GM18951 (cell line): ENCODE measurements at regions not wholly inside any gene's neighbourhood (a gene's known extent, or its start where the extent isn't known, plus 50 kb on each side); places are given as distances from the start of the nearest gene placed in this dataset.

Source experiments
- POLR2A ChIP-seq: IDR thresholded peaks from 4 replicates; pipeline ENCODE4 v1.6.1; 2011; ENCODE audit warnings: mild to moderate bottlenecking; ENCODE audit not compliant: insufficient read length, insufficient read depth; ENCODE audit errors: extremely low read depth
- in situ Hi-C: fragments of 300-500 bp; cut with MboI; formaldehyde crosslinking; loops from one replicate; pipeline ENCODE4 v1.12.0; 2022; ENCODE audit warnings: low sequenced_read_pairs, mixed read lengths, inconsistent platforms; ENCODE audit not compliant: unreplicated experiment

DNA sequence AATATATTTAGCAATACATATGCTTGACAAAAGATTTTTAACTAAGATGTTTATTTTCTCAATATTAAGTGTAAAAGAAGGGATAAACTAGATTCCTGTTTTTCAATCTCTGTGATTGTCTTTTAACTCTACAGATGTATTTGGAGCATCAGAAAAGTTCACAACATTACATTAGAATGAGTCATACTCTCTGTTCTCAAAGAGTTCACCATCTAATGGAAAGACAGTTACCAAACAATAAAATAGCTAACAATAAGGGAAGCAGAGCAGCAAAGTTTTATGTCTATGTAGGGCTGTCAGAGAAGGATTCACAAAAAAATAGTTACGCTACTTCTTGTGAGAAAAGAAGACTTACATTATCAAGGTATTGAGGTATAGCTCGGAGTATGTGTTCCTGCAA, 109.2 kb upstream of the MAP2 start:
- no peak for TF ChIP-seq POLR2A
- in situ Hi-C loops = no loop called here

DNA sequence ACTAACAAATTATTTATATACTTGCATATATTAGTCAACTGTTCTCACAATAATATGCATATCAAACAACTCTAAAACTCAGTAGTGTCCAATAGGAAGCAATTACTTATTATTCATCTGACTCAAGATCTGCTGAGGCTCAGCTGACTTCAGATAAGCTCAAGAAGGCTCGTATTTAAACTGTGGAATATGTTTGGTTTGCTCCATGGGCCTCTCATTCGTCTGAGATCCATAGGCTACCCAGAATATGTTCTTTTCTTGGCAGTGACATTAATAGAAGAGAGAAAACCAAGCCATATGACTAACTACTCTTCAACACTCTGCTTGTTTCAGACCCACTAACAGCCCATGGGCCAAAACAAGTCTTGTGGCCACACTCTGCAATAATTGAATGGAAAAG, 107.7 kb upstream of the MAP2 start:
- TF ChIP-seq POLR2A = no peak
- in situ Hi-C loops = no loop called here

DNA sequence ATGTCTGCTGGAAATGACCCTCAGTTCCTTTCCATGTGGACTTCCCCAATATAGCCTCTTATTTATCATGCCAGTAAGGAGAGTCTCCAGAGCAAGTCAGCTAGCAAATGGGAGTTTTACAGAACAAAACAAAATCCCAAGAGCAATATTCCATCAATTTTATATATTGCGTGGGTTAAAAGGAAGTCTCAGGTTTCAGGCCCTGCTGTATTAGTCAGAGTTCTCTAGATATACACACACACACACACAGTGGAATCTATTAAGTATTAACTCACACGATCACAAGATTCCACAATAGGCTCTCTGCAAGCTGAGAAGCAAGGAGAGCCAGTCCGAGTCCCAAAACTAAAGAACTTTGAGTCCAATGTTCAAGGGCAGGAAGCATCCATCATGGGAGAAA, 102.8 kb upstream of the MAP2 start:
- TF ChIP-seq POLR2A = no peak
- in situ Hi-C loops = no loop called here

DNA sequence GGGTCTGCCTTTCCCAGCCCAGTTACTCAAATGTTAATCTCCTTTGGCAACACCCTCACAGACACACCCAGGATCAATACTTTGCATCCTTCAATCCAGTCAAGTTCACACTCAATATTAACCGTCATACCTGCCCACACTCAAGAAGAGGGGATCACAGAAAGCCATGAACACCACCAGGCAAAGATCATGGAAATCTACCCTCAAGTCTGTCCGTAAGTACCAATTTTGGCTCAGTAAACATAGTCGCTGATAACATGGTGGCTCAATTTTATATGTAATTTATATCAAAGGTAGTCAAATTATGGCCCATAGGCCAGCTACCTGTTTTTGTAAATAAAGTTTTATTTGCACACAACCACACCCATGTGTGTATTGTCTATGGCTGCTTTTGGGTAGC, 102.3 kb upstream of the MAP2 start:
- in situ Hi-C loops = no loop called here
- TF ChIP-seq POLR2A = no peak

GRCh38 chr2:209322041-209322440, 101.8 kb upstream of the MAP2 start:
- in situ Hi-C loops = no loop called here
- TF ChIP-seq POLR2A = no peak

- no peak for TF ChIP-seq POLR2A
- in situ Hi-C loops = no loop called here
These were observed 100.8 kb upstream of the MAP2 start for GRCh38 chr2:209322905-209323512.

DNA sequence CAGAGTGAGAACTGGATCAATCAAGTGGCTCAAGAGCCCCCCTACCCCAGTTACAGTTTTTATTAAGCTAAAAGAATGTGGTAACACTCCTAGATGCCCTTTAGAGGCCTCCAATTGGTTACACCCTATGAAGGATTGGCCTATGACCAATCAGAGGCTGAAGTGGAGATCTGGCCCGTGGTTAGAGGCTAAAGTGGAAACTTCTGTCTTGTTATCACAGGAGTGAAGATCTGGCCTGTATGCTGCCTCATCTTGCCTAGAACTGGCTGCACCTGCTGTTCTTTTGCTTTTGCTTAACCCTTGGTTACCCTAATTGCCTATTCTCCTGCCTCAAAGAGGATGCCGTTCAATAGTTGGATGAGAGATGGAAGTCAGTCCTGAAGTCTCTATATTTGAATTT, 100.1 kb upstream of the MAP2 start:
- TF ChIP-seq POLR2A = no peak
- in situ Hi-C loops = no loop called here

DNA sequence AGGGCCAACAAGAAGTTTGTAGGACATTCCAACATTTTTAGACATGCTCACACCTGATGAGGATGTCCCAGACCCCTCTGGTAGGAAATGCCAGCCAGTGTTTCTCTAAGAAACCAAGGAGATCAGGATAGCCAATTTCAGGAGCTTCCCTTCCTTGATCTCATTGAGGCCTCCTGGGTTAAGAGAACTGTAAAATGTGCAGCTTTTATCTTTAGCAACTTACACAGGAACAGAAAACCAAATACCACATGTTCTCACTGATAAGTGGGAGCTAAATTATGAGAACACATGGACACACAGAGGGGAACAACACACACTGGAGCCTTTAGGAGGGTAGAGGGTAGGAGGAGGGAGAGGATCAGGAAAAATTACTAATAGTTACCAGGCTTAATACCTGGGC, 99.6 kb upstream of the MAP2 start:
- in situ Hi-C loops = no loop called here

GRCh38 chr2:209331291-209331844, 92.5 kb upstream of the MAP2 start:
- in situ Hi-C loops = loop anchor here (25.0 kb wide), 1 partner anchor 231 kb away; no protein-coding TSS in a partner anchor
- no peak for TF ChIP-seq POLR2A

More for the DNA sequence above, 99.6 kb upstream of the MAP2 start:
- TF ChIP-seq POLR2A = no peak

DNA sequence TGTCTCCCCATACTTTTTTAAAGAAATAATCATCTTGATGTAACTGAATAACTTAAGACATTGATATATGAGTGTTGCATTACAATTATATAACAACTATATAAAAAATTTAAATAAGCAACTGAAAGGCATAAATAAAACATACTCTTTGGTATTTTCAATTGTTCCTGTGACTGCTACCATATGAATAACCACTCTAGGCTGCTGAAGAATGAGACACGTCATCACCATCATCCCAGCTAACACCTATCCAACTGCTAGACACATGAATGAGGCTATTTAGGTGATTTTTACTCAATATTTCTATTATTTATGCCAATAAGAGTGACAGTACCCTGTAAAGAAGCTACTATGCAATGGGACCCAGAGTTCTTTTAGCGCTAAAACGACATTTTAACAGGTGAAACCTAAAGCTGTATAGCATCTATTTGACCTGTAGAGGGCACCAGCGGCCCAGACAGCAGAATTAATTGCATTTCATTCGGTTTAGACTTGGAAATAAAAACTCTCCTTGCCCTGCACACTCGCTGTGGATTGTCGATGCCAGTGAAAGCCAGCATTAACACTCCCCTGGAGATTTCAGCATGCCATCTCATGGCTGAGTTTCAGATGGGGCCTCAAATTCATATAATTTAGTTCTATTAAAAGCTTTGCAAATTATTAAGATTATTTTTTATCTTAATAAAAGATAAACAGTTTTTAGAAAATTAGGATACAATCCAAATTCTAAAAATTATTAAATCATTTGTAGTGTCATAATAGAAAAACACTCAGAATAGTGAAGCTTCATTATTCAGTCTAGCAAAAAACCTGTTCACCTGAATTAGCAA, 89.4 kb upstream of the MAP2 start:
- TF ChIP-seq POLR2A = no peak
- in situ Hi-C loops = loop anchor here (25.0 kb wide), 1 partner anchor 228 kb away; no protein-coding TSS in a partner anchor

GRCh38 chr2:209340522-209340921, 83.3 kb upstream of the MAP2 start:
- in situ Hi-C loops = loop anchor here (25.0 kb wide), 1 partner anchor 222 kb away; no protein-coding TSS in a partner anchor
- TF ChIP-seq POLR2A = no peak

DNA sequence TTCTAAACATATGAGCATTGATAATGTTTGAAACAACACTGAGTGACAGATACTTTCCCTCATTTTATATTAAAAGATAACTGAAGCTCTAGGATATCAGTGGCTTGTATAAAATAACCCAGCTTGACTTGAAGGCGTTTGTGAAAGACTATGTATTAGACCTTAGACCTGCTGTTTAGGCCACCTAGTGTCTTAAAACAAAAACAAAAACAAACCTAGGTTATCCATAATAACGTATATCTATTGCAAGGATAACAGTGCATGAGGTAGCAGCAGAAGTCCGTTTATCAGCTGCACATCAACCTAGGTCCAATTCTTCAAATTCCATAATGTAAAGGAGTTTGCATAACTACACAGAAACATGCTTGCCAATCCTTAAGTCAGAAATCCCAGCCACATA, 79.5 kb upstream of the MAP2 start:
- in situ Hi-C loops = loop anchor here (25.0 kb wide), 1 partner anchor 218 kb away; no protein-coding TSS in a partner anchor
- TF ChIP-seq POLR2A = no peak

DNA sequence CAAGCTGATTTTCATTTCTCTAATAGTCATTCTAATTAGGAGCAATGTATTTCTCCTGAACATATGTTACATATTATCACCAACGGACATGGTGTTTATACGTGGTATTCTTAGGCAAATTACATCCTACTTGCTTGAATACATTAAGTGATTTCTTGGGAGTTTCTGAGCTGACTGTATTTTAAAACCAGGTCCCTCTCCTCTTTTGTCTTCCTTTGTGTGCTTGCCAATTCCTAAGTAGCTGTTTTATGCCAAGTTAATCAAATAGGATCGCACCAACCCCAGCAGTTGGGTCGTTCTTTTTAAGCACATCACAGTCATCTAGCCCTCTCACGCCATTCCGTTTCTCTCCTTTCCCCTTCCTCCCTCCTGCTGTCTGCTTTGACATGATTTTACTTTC, 75.4 kb upstream of the MAP2 start:
- in situ Hi-C loops = loop anchor here (25.0 kb wide), 1 partner anchor 214 kb away; no protein-coding TSS in a partner anchor
- TF ChIP-seq POLR2A = no peak

DNA sequence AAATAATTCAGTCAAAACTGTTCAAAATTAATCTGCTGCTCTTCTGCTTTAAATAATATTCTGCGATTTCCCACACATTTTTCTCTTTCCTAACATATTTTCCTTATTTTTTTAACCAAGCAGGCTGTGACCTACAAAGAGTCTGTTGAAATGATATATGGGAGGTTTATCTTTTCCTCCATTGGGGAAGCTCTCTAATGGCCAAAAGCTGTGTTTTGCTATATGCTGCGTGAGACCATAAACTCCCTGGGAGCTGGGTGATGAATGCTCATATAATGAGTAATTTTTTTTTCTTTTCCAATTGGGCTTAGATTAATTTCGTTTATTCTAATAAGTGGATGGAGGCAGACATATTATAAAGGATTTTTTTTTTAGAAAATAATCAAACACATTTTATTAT, 72.2 kb upstream of the MAP2 start:
- TF ChIP-seq POLR2A = no peak
- in situ Hi-C loops = loop anchor here (25.0 kb wide), 1 partner anchor 886 kb away; the partner anchor contains the start of gene ACADL

GRCh38 chr2:209358992-209359391, 64.9 kb upstream of the MAP2 start:
- in situ Hi-C loops = loop anchor here (25.0 kb wide), 1 partner anchor 878 kb away; the partner anchor contains the start of gene ACADL
- no peak for TF ChIP-seq POLR2A
